Loucy (cell line): ENCODE measurements at regions not wholly inside any gene's neighbourhood (a gene's known extent, or its start where the extent isn't known, plus 50 kb on each side); places are given as distances from the start of the nearest gene placed in this dataset.

ENCODE experiments used
- EZH2phosphoT487 ChIP-seq: fragments of 200-600 bp; IDR thresholded peaks from 2 replicates; pipeline ENCODE4 v1.6.1; 2018; ENCODE audit warnings: antibody characterized with exemption, mild to moderate bottlenecking, moderate library complexity, borderline replicate concordance
- TF ChIP-seq, protein P1 (sequence below): fragments of 200-600 bp; sonication (generic); conservative IDR thresholded peaks from 2 replicates; pipeline ENCODE4 v1.5.1; 2014; ENCODE audit warnings: mild to moderate bottlenecking, antibody characterized with exemption, low read length

DNA sequence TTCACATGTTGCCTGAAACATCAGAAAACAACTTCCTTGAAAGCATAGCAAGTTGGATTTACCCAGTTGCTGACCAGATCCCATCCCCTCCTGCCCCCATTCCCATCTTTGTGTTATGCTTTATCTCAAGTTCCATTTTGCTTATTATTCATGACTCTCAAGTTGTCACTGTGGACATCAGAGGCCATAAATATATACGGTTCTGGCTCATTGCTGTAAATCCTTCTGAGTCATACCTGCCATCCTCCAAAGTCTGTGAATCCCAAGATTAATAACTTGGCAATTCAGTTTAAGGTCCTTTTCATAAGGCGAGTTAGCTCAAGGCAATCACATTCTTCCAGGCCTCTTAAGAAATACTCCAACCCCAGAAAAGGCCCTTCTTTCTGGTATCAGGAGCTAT, 126.2 kb upstream of the C2CD4B start:
- TF ChIP-seq, protein P1, sequence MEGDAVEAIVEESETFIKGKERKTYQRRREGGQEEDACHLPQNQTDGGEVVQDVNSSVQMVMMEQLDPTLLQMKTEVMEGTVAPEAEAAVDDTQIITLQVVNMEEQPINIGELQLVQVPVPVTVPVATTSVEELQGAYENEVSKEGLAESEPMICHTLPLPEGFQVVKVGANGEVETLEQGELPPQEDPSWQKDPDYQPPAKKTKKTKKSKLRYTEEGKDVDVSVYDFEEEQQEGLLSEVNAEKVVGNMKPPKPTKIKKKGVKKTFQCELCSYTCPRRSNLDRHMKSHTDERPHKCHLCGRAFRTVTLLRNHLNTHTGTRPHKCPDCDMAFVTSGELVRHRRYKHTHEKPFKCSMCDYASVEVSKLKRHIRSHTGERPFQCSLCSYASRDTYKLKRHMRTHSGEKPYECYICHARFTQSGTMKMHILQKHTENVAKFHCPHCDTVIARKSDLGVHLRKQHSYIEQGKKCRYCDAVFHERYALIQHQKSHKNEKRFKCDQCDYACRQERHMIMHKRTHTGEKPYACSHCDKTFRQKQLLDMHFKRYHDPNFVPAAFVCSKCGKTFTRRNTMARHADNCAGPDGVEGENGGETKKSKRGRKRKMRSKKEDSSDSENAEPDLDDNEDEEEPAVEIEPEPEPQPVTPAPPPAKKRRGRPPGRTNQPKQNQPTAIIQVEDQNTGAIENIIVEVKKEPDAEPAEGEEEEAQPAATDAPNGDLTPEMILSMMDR: no peak
- no peak for TF ChIP-seq EZH2phosphoT487
